Fibroblast of the aortic adventitia (primary cell): ENCODE measurements at regions not wholly inside any gene's neighbourhood (a gene's known extent, or its start where the extent isn't known, plus 50 kb on each side); places are given as distances from the start of the nearest gene placed in this dataset. TPM values are rescaled to one million over a fixed set of nuclear protein-coding genes. Genes with fewer than 3 reads are reported as not detected.

Source experiments
- DNase-seq: peaks from one replicate; pipeline ENCODE4 v3.0.0-alpha.2; 2010; ENCODE audit warnings: low read depth
- H3K4me3 ChIP-seq: 2 replicates; pipeline ENCODE4 v1.5.1; 2011; ENCODE audit warnings: low read depth, mild to moderate bottlenecking, control low read depth, low read length, moderate library complexity
- small RNA-seq: library from RNA; depleted of rRNA; stranded (forward); fragments of <200 nt; gene quantifications from one replicate; pipeline ENCODE3, GENCODE V24; 2012
- TF ChIP-seq, protein P1 (sequence below): IDR thresholded peaks from 2 replicates; pipeline ENCODE4 v1.5.1; 2011; ENCODE audit warnings: mild to moderate bottlenecking, low read length, control low read depth, inconsistent platforms; ENCODE audit not compliant: insufficient read depth

GRCh38 chr4:18075823-18076433 is 54.4 kb upstream of the LCORL start:
- no peak overlapping the region for H3K4me3 ChIP-seq
- DNase-seq = no peak
- TF ChIP-seq, protein P1, sequence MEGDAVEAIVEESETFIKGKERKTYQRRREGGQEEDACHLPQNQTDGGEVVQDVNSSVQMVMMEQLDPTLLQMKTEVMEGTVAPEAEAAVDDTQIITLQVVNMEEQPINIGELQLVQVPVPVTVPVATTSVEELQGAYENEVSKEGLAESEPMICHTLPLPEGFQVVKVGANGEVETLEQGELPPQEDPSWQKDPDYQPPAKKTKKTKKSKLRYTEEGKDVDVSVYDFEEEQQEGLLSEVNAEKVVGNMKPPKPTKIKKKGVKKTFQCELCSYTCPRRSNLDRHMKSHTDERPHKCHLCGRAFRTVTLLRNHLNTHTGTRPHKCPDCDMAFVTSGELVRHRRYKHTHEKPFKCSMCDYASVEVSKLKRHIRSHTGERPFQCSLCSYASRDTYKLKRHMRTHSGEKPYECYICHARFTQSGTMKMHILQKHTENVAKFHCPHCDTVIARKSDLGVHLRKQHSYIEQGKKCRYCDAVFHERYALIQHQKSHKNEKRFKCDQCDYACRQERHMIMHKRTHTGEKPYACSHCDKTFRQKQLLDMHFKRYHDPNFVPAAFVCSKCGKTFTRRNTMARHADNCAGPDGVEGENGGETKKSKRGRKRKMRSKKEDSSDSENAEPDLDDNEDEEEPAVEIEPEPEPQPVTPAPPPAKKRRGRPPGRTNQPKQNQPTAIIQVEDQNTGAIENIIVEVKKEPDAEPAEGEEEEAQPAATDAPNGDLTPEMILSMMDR = no peak

- H3K4me3 ChIP-seq = no peak overlapping the region
- TF ChIP-seq, protein P1 = no peak
- no peak for DNase-seq
Observed at GRCh38 chr4:18071894-18072293, 50.3 kb upstream of the LCORL start.

Small RNA genes lying in the stretch of these regions (small RNA-seq; reads per million reads assigned to genes)
- gene RNA5SP157 = not detected
